Activated CD4-positive, alpha-beta T cell treated with anti-CD3 and anti-CD28 coated beads for 24 hours (primary cell): ENCODE measurements at regions not wholly inside any gene's neighbourhood (a gene's known extent, or its start where the extent isn't known, plus 50 kb on each side); places are given as distances from the start of the nearest gene placed in this dataset.

Source experiments
- DNase-seq, 2 donors: peaks; one replicate each; pipeline ENCODE4 v3.0.0-alpha.2; 2020; ENCODE audit warnings: low read depth in 2 of 2

DNA sequence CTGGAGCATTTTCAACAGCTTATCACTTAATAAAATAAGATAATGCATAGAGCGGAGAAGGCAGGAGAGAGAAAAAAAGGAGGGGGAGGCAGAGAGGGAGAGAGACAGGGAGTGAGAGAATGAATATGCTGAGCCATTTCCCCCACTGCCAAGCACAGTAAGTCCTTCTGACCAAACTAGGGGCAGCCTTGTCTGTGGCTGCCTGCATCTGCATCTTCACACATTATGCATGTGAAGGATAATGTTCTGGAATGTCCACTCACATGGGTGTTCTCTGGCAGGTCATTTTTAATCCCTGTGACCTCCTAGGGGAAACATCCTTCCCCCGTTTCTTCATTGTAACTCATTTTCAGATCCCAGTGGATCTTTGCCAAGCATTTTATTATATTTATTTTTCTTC, 269.3 kb downstream of the FOXA2 start:
- no peak for DNase-seq

- no peak for DNase-seq
Measured at GRCh38 chr20:22312744-22313346, 271.5 kb downstream of the FOXA2 start.

GRCh38 chr20:22308934-22309333, 275.4 kb downstream of the FOXA2 start:
- no peak for DNase-seq

DNA sequence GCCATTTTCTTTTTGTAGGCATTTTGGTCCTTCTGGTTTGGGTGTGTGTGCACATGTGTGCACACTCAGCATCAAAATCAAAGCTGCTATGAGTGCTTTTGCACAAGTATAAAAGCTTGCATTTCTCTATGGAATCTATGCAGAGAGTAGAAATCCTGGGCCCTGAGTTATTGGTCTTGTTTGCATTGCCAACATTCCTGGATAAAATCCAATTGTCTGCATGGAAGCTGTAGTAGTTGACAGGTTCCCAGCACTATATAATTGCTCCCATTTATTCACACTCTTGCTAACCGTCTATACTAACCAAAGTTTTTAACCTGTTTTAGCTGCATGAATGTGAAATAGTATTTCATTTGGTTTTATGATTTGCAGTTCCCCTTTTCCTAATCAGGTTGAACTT, 277.0 kb downstream of the FOXA2 start:
- DNase-seq: no peak

GRCh38 chr20:22305381-22305780, 279.0 kb downstream of the FOXA2 start:
- DNase-seq: no peak

DNA sequence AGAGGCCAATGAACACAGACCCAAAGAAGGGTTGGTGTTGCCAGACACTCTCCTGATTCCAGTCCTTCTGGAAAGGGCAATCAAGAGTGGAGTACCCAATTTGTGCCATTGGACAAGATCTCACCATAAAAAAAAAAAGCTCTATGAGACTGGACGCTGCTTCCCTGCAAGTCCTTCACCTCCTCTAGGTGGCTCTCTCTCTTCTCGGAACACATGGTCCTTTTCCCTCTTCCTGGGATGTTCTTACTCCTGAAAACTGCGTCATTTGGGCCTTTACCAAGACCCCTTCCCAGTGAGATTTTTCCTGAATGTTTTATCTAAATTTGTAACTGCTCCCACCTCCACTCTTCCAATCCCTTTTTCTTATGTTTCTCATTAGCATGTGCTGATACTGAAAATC, 280.8 kb downstream of the FOXA2 start:
- DNase-seq: no peak

GRCh38 chr20:22302039-22302438, 282.3 kb downstream of the FOXA2 start:
- DNase-seq: no peak

- DNase-seq: no peak
Measured at GRCh38 chr20:22293886-22294285, 290.5 kb downstream of the FOXA2 start.

DNA sequence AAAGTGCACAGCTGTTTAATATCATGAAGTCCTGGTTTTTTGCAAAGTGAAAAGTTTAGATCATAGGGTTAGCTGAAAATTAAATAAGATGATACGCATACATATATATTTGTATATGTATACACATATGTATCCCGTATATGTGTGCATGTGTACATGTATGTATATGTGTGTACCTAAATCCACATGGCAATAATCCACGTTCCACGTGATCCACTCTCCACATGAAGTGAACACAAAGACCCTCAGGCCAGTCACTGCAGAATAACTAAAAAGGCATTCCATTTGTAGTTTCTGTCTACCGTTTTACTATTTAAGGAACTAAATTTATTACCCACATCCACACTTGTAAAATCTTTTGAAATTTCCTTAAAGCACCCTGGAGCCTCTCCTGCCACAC, 294.9 kb downstream of the FOXA2 start:
- no peak for DNase-seq

- DNase-seq: no peak
Measured at GRCh38 chr20:22288957-22289356, 295.4 kb downstream of the FOXA2 start.

- no peak for DNase-seq
Measured at GRCh38 chr20:22288156-22288555, 296.2 kb downstream of the FOXA2 start.

- no peak for DNase-seq
Measured at GRCh38 chr20:22285555-22285954, 298.8 kb downstream of the FOXA2 start.

- no peak for DNase-seq
Measured at GRCh38 chr20:22282696-22283095, 301.7 kb downstream of the FOXA2 start.

GRCh38 chr20:22274330-22274729, 310.0 kb downstream of the FOXA2 start:
- DNase-seq: no peak

DNA sequence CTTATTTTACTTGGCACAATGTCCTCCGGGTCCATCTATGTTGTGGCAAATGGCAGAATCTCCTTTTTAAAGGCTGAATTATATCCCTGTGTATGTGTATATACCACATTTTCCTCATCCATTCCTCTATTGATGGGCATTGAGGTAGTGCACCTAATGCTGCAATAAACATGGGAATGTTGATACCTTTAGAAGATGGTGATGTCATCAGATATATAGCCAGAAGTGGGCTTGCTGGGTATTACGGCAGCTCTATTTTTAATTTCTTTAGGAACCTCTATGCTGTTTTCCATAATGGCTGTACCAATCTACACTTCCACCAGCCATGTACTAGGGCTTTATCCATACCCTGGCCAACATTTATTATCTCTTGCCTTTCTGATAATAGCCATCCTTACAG, 315.7 kb downstream of the FOXA2 start:
- DNase-seq: no peak

DNA sequence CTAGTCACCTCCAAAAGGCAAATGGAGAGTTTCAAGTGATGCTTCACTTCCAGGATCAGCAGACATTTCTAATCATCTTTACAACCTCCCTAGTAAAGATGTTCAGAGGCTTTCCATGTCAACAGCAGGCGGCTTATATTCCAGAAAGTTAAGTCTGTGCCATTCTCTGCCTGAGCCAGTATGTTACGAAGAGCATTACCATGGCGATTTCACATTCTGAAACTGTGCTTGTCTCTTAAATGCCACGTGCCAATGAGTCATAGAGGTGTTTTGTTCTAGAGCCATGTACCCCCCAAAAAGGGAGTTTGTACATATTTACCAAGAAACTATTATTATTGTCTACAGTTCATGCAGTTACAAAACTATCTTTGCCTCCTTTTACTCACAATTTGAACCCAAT, 319.5 kb downstream of the FOXA2 start:
- DNase-seq: no peak

- no peak for DNase-seq
Measured at GRCh38 chr20:22260506-22260905, 323.9 kb downstream of the FOXA2 start.

DNA sequence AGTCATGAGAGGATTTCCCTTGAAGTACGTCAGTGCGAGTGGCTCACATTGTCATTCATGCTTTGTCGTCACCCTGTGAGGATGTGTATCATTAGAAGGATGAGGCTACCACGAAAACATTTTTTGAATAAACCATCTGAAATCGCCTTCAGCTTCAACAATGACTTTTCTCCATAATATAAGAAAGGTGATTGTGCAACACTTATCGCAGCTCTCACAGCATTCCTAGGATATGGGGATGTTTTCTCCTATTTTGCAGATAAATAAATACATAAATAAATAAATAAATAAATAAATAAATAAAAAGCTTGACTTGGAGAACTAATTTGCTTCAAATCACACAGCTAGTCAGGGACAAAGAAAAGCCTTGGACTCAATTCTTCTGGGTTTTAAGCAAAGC, 326.5 kb downstream of the FOXA2 start:
- DNase-seq: no peak

DNA sequence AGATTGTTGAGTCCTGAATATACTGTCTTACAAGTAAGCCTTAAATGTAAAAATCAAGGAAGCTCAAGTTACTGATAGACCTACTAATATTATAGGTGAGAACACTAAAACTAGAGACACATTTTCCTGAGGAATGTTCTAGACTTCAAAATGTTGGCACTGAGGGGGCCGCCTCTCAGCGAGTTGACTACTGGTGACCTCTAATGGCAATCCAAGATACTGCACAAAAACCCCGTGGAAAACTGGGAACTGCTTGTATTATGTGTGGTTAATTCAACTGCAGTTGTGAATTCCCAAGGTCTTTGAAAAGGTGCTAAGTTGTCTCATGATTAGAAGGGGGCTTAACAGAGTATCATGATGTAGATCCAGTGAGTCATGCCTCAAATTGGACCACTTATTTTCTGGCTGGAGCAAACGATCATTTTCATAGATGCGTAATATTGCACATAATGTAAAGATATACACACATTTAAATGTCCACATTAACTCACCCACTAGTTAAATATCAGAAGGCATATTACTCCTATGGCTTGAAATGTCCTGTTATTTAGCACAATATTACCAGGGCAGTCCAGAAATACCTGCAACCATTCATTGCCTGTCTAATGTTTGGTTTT, 336.2 kb downstream of the FOXA2 start:
- DNase-seq: no peak

DNA sequence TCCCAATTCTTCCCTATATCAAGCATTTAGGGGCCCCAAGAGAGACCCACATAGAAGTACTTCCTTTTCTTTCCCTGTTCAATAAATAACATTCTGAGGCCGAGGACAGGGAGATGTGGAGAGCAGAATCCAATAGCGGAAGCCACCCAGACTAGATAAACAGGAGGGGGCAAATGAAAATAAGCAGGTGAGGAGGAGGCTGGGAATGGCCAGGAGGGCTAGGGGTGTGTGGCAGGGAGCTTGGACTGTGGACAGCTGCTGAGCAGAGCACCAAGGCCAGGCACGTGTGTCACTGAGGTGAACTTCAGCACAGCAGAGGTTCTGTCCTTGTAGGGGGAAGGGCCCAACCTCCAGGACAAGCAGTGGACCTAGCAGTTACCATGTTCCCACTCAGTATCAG, 339.2 kb downstream of the FOXA2 start:
- no peak for DNase-seq

DNA sequence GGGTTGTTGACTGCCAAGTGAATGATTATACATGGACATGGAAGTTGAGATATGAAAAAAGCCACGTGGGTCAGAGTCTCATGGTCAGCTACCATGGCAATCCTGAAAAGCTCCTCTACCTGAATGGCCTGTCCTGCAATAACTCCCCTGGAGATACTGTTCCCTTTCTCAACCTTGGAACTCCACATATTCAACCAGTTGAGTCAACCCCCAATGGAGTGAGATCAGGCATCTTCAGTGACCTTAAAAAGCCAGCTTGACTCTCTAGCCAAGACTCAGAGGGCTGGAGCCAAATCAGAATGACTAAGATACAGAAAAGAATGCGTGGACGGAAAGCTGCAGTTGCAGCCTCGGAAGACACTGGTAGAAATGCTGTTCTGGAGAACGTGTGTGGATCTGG, 341.3 kb downstream of the FOXA2 start:
- DNase-seq: no peak

GRCh38 chr20:22241609-22242008, 342.8 kb downstream of the FOXA2 start:
- DNase-seq: no peak

- DNase-seq: no peak
Measured at GRCh38 chr20:22232923-22233322, 351.4 kb downstream of the FOXA2 start.

DNA sequence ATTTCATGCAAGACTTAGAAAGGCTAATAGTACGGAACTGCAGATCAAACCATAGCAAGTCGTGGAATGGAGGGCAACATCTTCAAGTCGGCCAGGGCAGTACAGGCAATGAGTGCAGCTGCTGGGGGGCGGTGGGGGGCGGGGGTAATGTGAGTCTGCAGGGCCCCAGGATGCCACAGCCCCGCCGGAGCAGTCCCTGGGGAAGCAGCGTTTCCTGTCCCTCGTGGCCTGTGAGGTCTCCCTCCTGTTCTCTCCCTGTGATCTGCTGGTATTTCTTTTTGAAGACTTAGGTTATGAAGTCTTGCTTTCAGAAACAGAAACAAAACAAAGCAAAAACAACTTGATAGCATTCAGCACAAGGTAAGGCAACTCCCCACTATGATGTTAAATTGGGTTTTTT, 351.9 kb downstream of the FOXA2 start:
- DNase-seq: no peak
